Right lobe of liver (tissue), 6 donors: ENCODE measurements at regions not wholly inside any gene's neighbourhood (a gene's known extent, or its start where the extent isn't known, plus 50 kb on each side); places are given as distances from the start of the nearest gene placed in this dataset.
A peak's percentile ranks its signal among the peaks of the same experiment; 100 is the strongest.
"Not testable (repeated sequence)": the region's sequence is repeated elsewhere in the genome, so short reads cannot be mapped to it uniquely, and the experiment has no call there.

Experiments
- ATAC-seq, 4 donors: fragments of 200-7000 bp; cut with Tn5 transposase; one replicate each; pipeline ENCODE4 v1.9.1; 2020; ENCODE audit warnings: mild to moderate bottlenecking in 4 of 4, moderate library complexity in 4 of 4
- DNase-seq, 3 donors: peaks; one replicate each; pipeline ENCODE4 v3.0.0-alpha.2; 2020
- H3K27ac ChIP-seq, 3 donors: fragments of 200-600 bp; one replicate each; pipeline ENCODE4 v1.8.0; 2022
- H3K27me3 ChIP-seq, 2 donors: fragments of 200-600 bp; one replicate each; pipeline ENCODE4 v1.8.0; 2022
- H3K36me3 ChIP-seq, 4 donors: fragments of 200-600 bp; sonication (generic) in 1 of 4; one replicate each; pipeline versions ENCODE4 v1.5.1 to v1.8.0; 2017 to 2022; ENCODE audit warnings: control low read depth in 1 of 4
- H3K4me1 ChIP-seq, 4 donors: fragments of 200-600 bp; sonication (generic) in 1 of 4; one replicate each; pipeline versions ENCODE4 v1.5.1 to v1.8.0; 2017 to 2022; ENCODE audit warnings: control low read depth in 1 of 4
- H3K4me3 ChIP-seq, 3 donors: fragments of 200-600 bp; one replicate each; pipeline ENCODE4 v1.8.0; 2022
- H3K9me3 ChIP-seq, 4 donors: fragments of 200-600 bp; sonication (generic) in 1 of 4; one replicate each; pipeline versions ENCODE4 v1.5.1 to v1.8.0; 2017 to 2022; ENCODE audit warnings: control low read depth in 1 of 4
- POLR2A ChIP-seq: fragments of 450-650 bp; IDR thresholded peaks from one replicate; pipeline ENCODE4 v1.6.1; 2017; ENCODE audit warnings: antibody characterized with exemption, mild to moderate bottlenecking
- WGBS: methylation state at CpG from one replicate; pipeline ENCODE4 v1.1.6; 2018; ENCODE audit warnings: low coverage, low lambda C conversion rate; ENCODE audit not compliant: insufficient coverage; ENCODE audit errors: missing lambda C conversion rate; 5-methylcytosine and 5-hydroxymethylcytosine counted together
- intact Hi-C, 2 donors: fragments of 100-400 bp; cut with DNase I; formaldehyde crosslinking; loops; one replicate each; pipeline versions ENCODE4 v1.11.2 to v1.14.1; 2022
- TF ChIP-seq, protein P1 (sequence below), 4 donors: fragments of 200-600 bp in 3 of 4; fragments of 450-650 bp in 1 of 4; IDR thresholded peaks; one replicate each; pipeline versions ENCODE4 v1.5.1 to v1.8.0; 2016 to 2022; ENCODE audit warnings: antibody characterized with exemption in 4 of 4, mild to moderate bottlenecking in 2 of 4
- donor health status: DM: no; HTN: yes; CAD: no.
- donor health status: DM: no; HTN: no; CAD: no.
- donor health status: DM: no; HTN: no; CAD: no.
- donor health status: DM: no; HTN: yes; CAD: no.
- donor health status: DM: no; HTN: yes; CAD: no.

DNA sequence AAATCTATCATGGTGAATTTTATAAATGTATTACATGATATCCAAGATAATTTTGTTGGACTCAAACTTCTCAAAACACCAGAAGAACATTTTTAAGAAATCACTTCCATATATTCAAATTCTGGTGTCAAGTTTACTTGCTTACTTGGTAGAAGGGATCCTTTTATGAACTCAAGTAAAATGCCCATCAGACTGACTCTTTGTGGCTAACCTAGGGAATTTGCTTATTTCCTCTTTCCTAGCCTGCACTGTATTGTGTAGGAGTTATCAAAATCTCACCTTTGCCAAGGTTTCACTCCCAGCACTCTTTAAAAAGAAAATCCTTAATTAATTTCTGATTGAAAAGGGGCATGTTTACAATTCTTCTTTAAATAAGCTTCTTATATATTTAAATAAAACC lies 196.5 kb downstream of the DUSP6 start:
- intact Hi-C loops: no loop called here
- DNase-seq: no peak
- ATAC-seq: no peak
- TF ChIP-seq, protein P1, sequence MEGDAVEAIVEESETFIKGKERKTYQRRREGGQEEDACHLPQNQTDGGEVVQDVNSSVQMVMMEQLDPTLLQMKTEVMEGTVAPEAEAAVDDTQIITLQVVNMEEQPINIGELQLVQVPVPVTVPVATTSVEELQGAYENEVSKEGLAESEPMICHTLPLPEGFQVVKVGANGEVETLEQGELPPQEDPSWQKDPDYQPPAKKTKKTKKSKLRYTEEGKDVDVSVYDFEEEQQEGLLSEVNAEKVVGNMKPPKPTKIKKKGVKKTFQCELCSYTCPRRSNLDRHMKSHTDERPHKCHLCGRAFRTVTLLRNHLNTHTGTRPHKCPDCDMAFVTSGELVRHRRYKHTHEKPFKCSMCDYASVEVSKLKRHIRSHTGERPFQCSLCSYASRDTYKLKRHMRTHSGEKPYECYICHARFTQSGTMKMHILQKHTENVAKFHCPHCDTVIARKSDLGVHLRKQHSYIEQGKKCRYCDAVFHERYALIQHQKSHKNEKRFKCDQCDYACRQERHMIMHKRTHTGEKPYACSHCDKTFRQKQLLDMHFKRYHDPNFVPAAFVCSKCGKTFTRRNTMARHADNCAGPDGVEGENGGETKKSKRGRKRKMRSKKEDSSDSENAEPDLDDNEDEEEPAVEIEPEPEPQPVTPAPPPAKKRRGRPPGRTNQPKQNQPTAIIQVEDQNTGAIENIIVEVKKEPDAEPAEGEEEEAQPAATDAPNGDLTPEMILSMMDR (IDR thresholded peaks at IDR 0.05): no peak
- TF ChIP-seq POLR2A: no peak
- Histone ChIP-seq H3K4me3 (no peak overlapping the region), H3K27me3 (no peaks in the 10 kb centered on the region), H3K9me3 (no peaks in the 10 kb centered on the region), H3K4me1 (peaks cover 0 to 25% (median 5%) of the 10 kb centered on the region in 4 donors), H3K36me3 (no peaks in the 10 kb centered on the region), H3K27ac (peak overlapping the region in 1 of 3 donors; percentile 40)

DNA sequence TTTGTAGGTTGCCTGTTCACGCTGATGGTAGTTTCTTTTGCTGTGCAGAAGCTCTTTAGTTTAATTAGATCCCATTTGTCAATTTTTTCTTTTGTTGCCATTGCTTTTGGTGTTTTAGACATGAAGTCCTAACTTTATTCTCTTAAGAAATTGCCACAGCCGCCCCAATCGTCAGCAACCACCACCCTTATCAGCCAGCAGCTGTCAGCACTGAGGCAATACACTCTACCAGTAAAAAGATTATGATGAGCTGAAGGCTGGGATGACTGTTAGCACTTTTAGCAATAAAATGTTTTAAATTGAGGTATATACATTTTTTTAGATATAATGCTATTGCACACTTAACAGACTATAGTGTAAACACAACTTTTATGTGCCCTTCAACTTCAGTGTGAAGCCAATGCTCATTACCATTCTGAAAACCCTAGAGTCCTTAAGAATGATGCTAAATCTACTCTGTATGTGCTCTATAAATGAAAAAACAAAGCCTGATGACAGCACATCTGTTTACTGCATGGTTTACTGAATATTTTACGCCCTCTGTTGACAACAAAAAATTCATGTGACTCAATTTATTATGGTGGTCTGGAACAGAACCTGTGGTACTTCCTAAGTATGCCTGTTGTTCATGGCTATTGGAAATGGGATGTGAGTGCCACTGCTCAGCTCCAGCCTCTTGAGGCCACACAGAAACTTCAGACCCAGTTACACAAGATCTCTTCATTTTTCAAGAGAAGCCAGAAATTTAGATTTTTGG lies 197.4 kb downstream of the DUSP6 start:
- ATAC-seq: no peak
- no peak overlapping the region for H3K27ac ChIP-seq
- no peaks in the 10 kb centered on the region for H3K36me3 ChIP-seq
- H3K27me3 ChIP-seq: no peaks in the 10 kb centered on the region
- H3K4me3 ChIP-seq: no peak overlapping the region
- peaks cover 0 to 16% (median 5%) of the 10 kb centered on the region in 4 donors for H3K4me1 ChIP-seq
- H3K9me3 ChIP-seq: no peaks in the 10 kb centered on the region
- 81% methylated on average over 4 of the region's 4 CpGs for WGBS
- no peak for DNase-seq
- TF ChIP-seq, protein P1 (IDR thresholded peaks at IDR 0.05): peak in 2 of 4 donors; percentile 12 to 13
- TF ChIP-seq POLR2A: no peak
- intact Hi-C loops: no loop called here

DNA sequence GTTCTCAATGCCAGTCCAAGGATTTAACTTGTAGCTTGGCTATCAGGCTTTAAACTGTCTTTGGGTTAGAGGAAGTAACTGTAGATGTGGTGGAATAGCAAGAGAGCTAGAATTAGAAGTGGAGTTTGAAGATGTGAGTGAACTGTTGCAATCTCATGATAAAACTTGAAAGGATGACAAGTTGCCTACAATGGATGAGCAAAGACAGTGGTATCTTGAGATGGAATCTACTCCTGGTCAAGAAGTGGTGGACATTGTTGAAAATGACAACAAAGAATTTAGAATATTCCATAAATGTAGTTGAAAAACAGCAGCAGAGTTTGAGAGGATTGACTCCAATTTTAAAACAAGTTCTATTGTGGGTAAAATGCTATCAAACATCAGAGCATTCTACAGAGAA lies 199.0 kb downstream of the DUSP6 start:
- Histone ChIP-seq H3K9me3 (no peaks in the 10 kb centered on the region), H3K4me1 (peaks cover 0 to 16% (median 5%) of the 10 kb centered on the region in 4 donors), H3K27me3 (no peaks in the 10 kb centered on the region), H3K36me3 (no peaks in the 10 kb centered on the region), H3K27ac (no peak overlapping the region), H3K4me3 (no peak overlapping the region)
- intact Hi-C loops: no loop called here
- no peak for DNase-seq
- no peak for ATAC-seq
- TF ChIP-seq POLR2A: no peak
- TF ChIP-seq, protein P1 (IDR thresholded peaks at IDR 0.05): no peak

DNA sequence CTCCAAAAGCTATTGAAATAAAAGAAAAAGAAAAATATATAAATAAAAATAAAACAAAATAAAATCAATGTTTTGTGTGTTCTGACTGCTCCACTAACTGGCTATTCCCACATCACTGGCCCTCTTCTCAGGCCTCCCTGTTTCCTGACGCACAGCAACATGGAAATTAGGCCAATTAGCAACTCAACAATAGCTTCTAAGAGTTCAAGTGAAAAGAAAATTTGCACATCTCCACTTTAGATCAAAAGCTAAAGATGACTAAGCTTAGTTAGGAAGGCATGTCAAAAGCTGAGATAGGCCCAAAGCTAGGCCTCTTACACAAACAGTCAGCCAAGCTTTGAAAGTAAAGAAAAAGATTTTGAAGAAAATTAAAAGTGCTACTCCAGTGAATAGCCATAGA lies 200.8 kb downstream of the DUSP6 start:
- 75% methylated on average over 1 of the region's 1 CpG for WGBS
- intact Hi-C loops: no loop called here
- ATAC-seq (no peak), DNase-seq (no peak)
- no peak overlapping the region for H3K27ac ChIP-seq
- no peaks in the 10 kb centered on the region for H3K9me3 ChIP-seq
- H3K4me1 ChIP-seq: peaks cover 0 to 2% (median under 1%) of the 10 kb centered on the region in 4 donors
- H3K4me3 ChIP-seq: no peak overlapping the region
- H3K27me3 ChIP-seq: no peaks in the 10 kb centered on the region
- no peaks in the 10 kb centered on the region for H3K36me3 ChIP-seq
- no peak for TF ChIP-seq POLR2A
- TF ChIP-seq, protein P1 (IDR thresholded peaks at IDR 0.05): no peak

DNA sequence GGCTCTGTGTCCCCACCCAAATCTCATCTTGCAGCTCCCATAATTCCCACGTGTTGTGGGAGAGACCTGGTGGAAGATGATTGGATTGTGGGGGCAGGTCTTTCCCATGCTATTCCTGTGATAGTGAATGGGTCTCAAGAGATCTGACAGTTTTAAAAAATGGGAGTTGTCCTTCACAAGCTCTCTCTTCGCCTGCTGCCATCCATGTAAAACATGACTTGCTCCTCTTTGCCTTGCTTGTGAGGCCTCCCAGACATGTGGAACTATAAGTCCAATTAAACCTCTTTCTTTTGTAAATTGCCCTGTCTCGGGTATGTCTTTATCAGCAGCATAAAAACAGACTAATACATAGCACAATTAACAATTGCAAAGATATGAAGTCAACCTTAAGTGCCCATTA lies 201.5 kb downstream of the DUSP6 start:
- H3K27ac ChIP-seq, H3K27me3 ChIP-seq, ATAC-seq, intact Hi-C loops, H3K9me3 ChIP-seq, H3K4me1 ChIP-seq, H3K4me3 ChIP-seq, DNase-seq, H3K36me3 ChIP-seq: not testable (repeated sequence)
- WGBS: 88% methylated on average over 3 of the region's 3 CpGs
